GM12801 (cell line): ENCODE measurements at regions not wholly inside any gene's neighbourhood (a gene's known extent, or its start where the extent isn't known, plus 50 kb on each side); places are given as distances from the start of the nearest gene placed in this dataset.

Experiments used
- TF ChIP-seq, protein P1 (sequence below): IDR thresholded peaks from one replicate; pipeline ENCODE4 v1.5.1; 2011; ENCODE audit warnings: control low read depth; ENCODE audit not compliant: insufficient read length; ENCODE audit errors: extremely low read depth

DNA sequence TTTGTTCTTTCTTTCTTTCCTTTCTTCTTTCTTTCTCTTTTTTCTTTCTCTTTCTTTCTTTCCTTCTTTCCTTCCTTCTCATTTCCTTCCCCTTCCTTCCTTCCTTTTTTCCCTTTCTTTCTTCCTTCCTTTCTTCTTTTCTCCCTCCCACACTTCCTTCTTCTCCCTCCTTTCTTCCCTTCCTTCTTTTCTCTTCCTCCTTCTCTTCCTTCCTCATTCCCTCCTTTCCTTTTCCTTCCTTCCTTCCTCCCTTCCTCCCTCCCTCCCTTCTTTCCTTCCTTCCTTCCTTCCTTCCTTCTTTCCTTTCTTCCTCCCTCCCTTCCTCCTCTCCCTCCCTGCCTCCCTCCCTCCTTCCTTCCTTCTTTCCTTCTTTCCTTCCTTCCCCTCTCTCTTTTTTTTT is 755.7 kb upstream of the GRM7 start:
- TF ChIP-seq, protein P1, sequence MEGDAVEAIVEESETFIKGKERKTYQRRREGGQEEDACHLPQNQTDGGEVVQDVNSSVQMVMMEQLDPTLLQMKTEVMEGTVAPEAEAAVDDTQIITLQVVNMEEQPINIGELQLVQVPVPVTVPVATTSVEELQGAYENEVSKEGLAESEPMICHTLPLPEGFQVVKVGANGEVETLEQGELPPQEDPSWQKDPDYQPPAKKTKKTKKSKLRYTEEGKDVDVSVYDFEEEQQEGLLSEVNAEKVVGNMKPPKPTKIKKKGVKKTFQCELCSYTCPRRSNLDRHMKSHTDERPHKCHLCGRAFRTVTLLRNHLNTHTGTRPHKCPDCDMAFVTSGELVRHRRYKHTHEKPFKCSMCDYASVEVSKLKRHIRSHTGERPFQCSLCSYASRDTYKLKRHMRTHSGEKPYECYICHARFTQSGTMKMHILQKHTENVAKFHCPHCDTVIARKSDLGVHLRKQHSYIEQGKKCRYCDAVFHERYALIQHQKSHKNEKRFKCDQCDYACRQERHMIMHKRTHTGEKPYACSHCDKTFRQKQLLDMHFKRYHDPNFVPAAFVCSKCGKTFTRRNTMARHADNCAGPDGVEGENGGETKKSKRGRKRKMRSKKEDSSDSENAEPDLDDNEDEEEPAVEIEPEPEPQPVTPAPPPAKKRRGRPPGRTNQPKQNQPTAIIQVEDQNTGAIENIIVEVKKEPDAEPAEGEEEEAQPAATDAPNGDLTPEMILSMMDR, result no peak

DNA sequence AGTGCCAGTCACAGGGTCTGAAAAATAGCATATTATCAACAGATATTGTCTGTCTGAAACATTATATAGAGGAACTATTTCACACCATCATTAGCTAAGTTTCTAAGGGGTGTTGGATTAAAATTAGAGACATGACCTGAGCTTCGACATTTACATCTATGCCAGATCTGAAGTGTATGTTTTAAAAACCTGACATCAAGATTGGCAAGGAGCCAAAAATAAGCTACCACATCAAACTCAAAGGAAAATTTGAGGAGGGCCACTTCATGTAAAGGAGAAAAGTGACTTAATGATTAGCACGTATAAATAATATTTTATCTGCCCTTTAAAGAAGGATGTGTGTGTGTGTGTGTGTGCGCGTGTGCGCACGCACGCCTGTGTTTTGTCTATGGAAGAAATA is 752.0 kb upstream of the GRM7 start:
- TF ChIP-seq, protein P1, result no peak

DNA sequence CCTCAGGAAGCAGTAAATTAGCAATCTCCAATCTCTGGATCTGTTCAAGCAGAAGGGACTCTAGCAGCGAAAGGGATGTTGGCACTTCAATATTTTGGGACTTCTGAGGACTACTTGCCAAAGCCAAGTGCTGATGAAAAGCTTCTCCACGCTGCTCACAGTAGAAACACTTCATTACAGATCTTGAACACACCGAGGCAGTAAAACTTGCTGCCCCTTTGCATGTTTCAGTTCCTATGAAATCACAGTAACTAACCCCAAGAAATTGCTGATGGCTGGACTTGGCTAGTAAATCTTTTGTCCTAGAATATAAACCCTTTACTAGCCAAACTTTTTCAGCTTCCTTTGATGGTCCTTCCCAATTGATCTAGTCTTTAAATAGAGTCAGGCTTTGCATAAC is 750.5 kb upstream of the GRM7 start:
- TF ChIP-seq, protein P1, result no peak

DNA sequence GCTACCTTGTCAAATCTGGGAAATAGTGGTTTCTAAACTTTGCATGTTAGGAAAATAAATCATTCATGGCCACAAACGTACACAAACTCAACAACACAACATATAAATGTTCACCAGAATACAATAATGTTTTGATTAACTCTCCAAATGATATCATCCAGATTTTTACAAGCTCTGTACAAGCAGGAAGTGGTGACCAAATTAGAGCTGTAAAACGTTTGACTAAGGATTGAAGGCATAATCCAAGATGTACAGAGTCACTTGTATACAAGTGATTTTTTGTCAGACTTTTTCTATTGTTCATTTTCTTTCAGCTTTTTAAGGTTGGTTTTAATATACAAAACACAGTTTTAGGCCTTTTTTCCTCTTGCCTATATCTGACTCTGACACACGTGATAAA is 748.4 kb upstream of the GRM7 start:
- TF ChIP-seq, protein P1, result no peak

DNA sequence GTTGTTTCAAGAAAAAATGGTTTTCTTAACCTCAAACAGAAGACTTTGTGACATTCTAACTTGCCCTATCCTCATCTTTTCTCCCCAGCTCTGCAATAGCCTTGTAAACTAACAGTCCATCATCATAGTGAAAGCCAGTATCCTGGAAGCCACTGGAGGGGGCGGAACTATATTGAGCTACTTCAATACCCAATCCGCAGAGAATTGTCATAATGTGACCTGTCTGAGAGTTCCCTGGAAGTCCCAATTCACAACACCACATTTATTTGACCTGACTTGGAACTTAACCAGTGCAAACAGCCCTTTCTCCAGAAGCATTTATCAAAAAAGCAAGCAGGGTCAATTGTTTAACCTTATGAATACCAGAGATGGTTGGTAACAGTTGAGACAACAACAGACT is 747.6 kb upstream of the GRM7 start:
- TF ChIP-seq, protein P1, result no peak

DNA sequence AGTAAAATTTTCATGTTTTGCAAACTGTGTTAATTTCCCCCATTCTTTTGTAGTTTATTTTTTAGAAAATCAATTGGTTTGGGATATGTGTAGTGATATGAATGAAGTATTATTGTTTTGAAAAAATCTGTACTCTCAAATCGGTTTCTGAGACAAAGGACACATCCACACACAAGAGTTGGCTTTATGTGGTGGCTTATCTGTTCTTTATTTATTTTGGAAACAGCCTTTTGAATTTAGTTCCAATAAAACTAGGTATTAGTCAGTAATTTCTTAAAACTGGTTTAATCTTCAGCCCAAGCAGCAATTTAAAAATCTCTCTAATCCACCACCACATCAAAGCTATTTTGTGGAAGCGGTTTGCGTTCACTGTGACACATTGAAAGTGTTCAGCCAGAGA is 741.5 kb upstream of the GRM7 start:
- TF ChIP-seq, protein P1, result no peak

DNA sequence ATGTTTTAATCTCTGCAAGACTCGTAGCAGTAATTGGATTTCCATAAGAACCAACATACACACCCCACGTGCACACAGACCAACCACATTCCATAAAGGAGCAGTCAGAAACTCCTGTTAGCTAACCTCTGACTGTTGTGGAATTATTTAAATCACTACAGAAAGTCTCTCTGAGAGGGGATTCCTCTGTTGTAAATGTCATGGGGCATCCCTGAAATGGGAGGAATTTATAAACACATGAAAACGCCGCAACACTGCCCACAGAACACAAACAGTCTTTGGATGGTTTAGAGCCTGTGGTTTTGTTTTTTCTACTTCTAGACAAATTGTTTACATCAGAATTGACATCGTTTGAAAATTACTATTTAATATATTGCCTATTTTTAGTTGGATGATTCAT is 740.1 kb upstream of the GRM7 start:
- TF ChIP-seq, protein P1, result no peak

DNA sequence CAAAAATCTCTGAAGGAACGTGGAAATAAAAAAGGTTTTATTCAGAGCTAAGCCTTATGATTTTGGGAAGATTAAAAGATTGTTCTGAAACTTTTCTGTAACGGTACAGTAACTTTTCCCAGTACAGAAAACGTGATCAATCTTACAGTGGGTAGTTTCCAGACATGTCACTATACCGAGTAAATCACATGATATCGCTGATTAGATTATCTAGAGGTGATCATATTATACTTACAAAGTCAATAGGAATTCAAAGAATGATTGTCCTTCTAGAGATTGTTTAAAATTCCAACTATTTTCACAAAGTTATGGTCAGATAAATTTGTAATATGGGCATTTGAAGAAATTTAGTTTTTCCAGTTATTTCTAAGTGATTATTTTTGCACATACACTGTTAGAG is 736.0 kb upstream of the GRM7 start:
- TF ChIP-seq, protein P1, result no peak
